Right lobe of liver (tissue), 6 donors: ENCODE measurements at regions not wholly inside any gene's neighbourhood (a gene's known extent, or its start where the extent isn't known, plus 50 kb on each side); places are given as distances from the start of the nearest gene placed in this dataset.
"Not testable (repeated sequence)": the region's sequence is repeated elsewhere in the genome, so short reads cannot be mapped to it uniquely, and the experiment has no call there.

Experiments used
- ATAC-seq, 4 donors: fragments of 200-7000 bp; cut with Tn5 transposase; one replicate each; pipeline ENCODE4 v1.9.1; 2020; ENCODE audit warnings: mild to moderate bottlenecking in 4 of 4, moderate library complexity in 4 of 4
- DNase-seq, 3 donors: peaks; one replicate each; pipeline ENCODE4 v3.0.0-alpha.2; 2020
- H3K27ac ChIP-seq, 3 donors: fragments of 200-600 bp; one replicate each; pipeline ENCODE4 v1.8.0; 2022
- H3K27me3 ChIP-seq, 2 donors: fragments of 200-600 bp; one replicate each; pipeline ENCODE4 v1.8.0; 2022
- H3K36me3 ChIP-seq, 4 donors: fragments of 200-600 bp; sonication (generic) in 1 of 4; one replicate each; pipeline versions ENCODE4 v1.5.1 to v1.8.0; 2017 to 2022; ENCODE audit warnings: control low read depth in 1 of 4
- H3K4me1 ChIP-seq, 4 donors: fragments of 200-600 bp; sonication (generic) in 1 of 4; one replicate each; pipeline versions ENCODE4 v1.5.1 to v1.8.0; 2017 to 2022; ENCODE audit warnings: control low read depth in 1 of 4
- H3K4me3 ChIP-seq, 3 donors: fragments of 200-600 bp; one replicate each; pipeline ENCODE4 v1.8.0; 2022
- H3K9me3 ChIP-seq, 4 donors: fragments of 200-600 bp; sonication (generic) in 1 of 4; one replicate each; pipeline versions ENCODE4 v1.5.1 to v1.8.0; 2017 to 2022; ENCODE audit warnings: control low read depth in 1 of 4
- POLR2A ChIP-seq: fragments of 450-650 bp; IDR thresholded peaks from one replicate; pipeline ENCODE4 v1.6.1; 2017; ENCODE audit warnings: antibody characterized with exemption, mild to moderate bottlenecking
- WGBS: methylation state at CpG from one replicate; pipeline ENCODE4 v1.1.6; 2018; ENCODE audit warnings: low coverage, low lambda C conversion rate; ENCODE audit not compliant: insufficient coverage; ENCODE audit errors: missing lambda C conversion rate; 5-methylcytosine and 5-hydroxymethylcytosine counted together
- intact Hi-C, 2 donors: fragments of 100-400 bp; cut with DNase I; formaldehyde crosslinking; loops; one replicate each; pipeline versions ENCODE4 v1.11.2 to v1.14.1; 2022
- TF ChIP-seq, protein P1 (sequence below), 4 donors: fragments of 200-600 bp in 3 of 4; fragments of 450-650 bp in 1 of 4; IDR thresholded peaks; one replicate each; pipeline versions ENCODE4 v1.5.1 to v1.8.0; 2016 to 2022; ENCODE audit warnings: antibody characterized with exemption in 4 of 4, mild to moderate bottlenecking in 2 of 4
- donor health status: DM: no; HTN: yes; CAD: no.
- donor health status: DM: no; HTN: no; CAD: no.
- donor health status: DM: no; HTN: no; CAD: no.
- donor health status: DM: no; HTN: yes; CAD: no.
- donor health status: DM: no; HTN: yes; CAD: no.

DNA sequence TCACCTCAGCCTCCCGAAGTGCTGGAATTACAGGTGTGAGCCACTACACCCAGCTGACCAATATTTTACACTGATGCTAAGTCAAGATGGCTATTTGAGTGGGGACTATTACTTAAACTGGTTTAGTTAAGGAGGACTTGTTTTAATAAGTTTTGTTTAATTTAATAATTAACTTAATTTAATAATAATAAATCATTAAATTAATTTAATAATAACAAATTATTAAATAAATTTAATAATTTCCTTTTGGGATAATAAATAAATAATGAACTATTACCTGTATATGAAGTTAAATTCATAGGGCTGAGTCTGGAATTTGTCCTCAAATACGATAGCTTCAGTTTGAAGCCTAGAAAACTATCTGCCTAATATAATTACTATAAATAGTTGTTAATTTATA, 665.1 kb upstream of the COX7C start:
- WGBS: 61% methylated on average over 2 of the region's 2 CpGs
- ATAC-seq: no peak
- TF ChIP-seq POLR2A: no peak
- TF ChIP-seq, protein P1, sequence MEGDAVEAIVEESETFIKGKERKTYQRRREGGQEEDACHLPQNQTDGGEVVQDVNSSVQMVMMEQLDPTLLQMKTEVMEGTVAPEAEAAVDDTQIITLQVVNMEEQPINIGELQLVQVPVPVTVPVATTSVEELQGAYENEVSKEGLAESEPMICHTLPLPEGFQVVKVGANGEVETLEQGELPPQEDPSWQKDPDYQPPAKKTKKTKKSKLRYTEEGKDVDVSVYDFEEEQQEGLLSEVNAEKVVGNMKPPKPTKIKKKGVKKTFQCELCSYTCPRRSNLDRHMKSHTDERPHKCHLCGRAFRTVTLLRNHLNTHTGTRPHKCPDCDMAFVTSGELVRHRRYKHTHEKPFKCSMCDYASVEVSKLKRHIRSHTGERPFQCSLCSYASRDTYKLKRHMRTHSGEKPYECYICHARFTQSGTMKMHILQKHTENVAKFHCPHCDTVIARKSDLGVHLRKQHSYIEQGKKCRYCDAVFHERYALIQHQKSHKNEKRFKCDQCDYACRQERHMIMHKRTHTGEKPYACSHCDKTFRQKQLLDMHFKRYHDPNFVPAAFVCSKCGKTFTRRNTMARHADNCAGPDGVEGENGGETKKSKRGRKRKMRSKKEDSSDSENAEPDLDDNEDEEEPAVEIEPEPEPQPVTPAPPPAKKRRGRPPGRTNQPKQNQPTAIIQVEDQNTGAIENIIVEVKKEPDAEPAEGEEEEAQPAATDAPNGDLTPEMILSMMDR (IDR thresholded peaks at IDR 0.05): no peak

DNA sequence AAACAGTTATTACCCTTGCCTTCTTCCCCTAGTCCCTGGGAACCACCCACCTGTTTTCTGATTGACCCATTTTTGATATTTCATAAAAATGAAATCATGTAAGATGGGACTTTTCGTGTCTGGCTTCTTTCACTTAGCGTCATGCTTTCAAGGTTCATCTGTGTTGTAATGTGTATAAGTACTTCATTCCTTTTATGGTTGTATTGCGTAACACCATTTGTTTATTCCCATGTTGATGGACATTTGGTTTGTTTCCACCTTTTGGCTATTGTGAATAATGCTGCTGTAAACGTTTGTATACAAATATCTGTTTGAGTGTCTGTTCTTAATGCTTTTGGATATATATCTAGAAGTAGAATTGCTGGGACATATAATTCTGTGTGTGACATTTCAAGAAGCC, 650.1 kb upstream of the COX7C start:
- H3K4me3 ChIP-seq: no peak overlapping the region
- no peaks in the 10 kb centered on the region for H3K4me1 ChIP-seq
- intact Hi-C loops: no loop called here
- 61% methylated on average over 4 of the region's 4 CpGs for WGBS
- ATAC-seq (no peak), DNase-seq (no peak)
- no peaks in the 10 kb centered on the region for H3K9me3 ChIP-seq
- TF ChIP-seq, protein P1 (IDR thresholded peaks at IDR 0.05): no peak
- no peak for TF ChIP-seq POLR2A
- no peaks in the 10 kb centered on the region for H3K27me3 ChIP-seq
- no peak overlapping the region for H3K27ac ChIP-seq
- no peaks in the 10 kb centered on the region for H3K36me3 ChIP-seq

More for the DNA sequence above, 665.1 kb upstream of the COX7C start:
- Histone ChIP-seq H3K27ac (no peak overlapping the region), H3K27me3 (no peaks in the 10 kb centered on the region), H3K36me3 (no peaks in the 10 kb centered on the region), H3K9me3 (no peaks in the 10 kb centered on the region), H3K4me3 (no peak overlapping the region), H3K4me1 (no peaks in the 10 kb centered on the region)
- DNase-seq: no peak
- intact Hi-C loops: no loop called here

DNA sequence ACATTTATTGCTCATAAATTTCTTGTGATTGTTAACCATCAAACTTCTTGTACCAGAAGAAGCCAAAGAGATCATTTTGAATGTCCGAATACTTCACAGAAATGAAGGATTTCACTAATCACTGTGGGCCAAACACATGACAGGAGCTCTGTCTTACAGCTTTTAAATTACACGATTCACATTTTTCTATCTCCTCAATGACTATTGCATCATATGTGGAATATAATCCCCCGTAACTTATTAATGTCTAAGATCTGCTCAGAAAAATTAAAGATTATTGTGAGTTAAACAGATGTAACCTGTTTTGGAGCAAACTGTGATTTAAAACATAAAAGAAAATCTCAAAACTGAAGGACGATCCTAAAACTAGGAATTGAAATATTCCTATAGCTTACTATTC, 645.2 kb upstream of the COX7C start:
- intact Hi-C loops: no loop called here
- Histone ChIP-seq H3K9me3 (no peaks in the 10 kb centered on the region), H3K27me3 (no peaks in the 10 kb centered on the region), H3K4me1 (no peaks in the 10 kb centered on the region), H3K27ac (no peak overlapping the region), H3K36me3 (no peaks in the 10 kb centered on the region), H3K4me3 (no peak overlapping the region)
- TF ChIP-seq POLR2A: no peak
- TF ChIP-seq, protein P1 (IDR thresholded peaks at IDR 0.05): no peak
- ATAC-seq (no peak), DNase-seq (no peak)
- 68% methylated on average over 4 of the region's 4 CpGs for WGBS

DNA sequence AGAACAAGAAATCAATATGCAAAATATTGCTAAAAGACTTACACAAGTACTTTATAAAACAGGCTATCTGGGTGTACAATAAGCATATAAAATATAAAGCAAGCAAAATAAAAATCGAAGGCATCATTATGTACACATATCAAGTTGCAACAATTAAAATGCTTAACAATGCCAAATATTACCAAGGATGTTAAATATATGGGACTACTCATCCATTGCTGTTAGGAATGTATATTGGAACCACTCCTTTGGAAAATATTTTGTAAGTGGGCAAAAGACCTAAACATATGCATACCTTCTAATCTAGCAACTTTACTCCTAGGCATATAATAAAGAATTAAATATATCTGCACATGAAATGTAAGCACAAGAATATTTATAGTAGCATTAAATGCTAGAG, 632.6 kb upstream of the COX7C start:
- TF ChIP-seq, protein P1 (IDR thresholded peaks at IDR 0.05): no peak
- TF ChIP-seq POLR2A: no peak
- Histone ChIP-seq H3K36me3 (no peaks in the 10 kb centered on the region), H3K9me3 (no peaks in the 10 kb centered on the region), H3K27ac (no peak overlapping the region), H3K4me3 (no peak overlapping the region), H3K4me1 (no peaks in the 10 kb centered on the region), H3K27me3 (no peaks in the 10 kb centered on the region)
- ATAC-seq (no peak), DNase-seq (no peak)
- WGBS: 48% methylated on average over 1 of the region's 1 CpG
- intact Hi-C loops: no loop called here

DNA sequence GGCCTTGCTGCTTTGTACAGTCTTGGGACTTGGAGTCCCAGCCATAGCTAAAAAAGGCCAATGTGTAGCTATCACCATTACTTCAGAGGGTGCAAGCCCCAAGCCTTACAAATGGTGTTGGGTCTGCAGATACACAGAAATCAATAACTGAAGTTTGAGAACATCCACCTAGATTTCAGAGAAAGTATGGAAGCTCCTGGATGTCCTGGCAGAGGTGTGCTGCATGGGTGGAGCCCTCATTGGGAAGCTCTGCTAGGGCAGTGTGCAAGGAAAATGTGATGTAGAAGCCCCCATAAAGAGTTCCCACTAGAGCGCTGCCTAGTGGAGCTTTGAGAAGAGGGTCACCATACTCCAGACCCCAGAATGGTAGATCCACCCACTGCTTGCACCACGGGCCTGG, 626.7 kb upstream of the COX7C start:
- TF ChIP-seq POLR2A: no peak
- TF ChIP-seq, protein P1 (IDR thresholded peaks at IDR 0.05): no peak
- Histone ChIP-seq H3K4me3 (no peak overlapping the region), H3K27ac (no peak overlapping the region), H3K9me3 (no peaks in the 10 kb centered on the region), H3K36me3 (no peaks in the 10 kb centered on the region), H3K27me3 (no peaks in the 10 kb centered on the region), H3K4me1 (no peaks in the 10 kb centered on the region)
- DNase-seq: no peak
- intact Hi-C loops: no loop called here
- no peak for ATAC-seq
- no CpG with 5 or more reads among the region's 2 CpGs for WGBS

DNA sequence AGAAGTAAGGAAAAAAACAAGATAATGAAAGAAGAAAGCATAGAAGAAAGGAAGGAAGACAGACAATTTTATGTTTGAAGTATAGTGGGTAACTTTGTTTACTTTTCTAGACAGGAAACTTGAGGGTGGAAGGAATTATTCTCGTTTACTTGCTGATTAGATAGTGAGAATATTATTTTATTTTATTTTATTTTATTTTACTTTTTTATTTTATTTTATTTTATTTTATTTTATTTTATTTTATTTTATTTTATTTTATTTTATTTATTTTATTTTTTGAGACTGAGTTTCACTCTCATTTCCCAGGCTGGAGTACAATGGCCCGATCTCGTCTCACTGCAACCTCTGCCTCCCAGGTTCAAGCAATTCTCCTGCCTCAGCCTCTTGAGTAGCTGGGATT, 623.1 kb upstream of the COX7C start:
- H3K27me3 ChIP-seq, H3K36me3 ChIP-seq, ATAC-seq, H3K27ac ChIP-seq, H3K4me3 ChIP-seq, intact Hi-C loops, DNase-seq, H3K4me1 ChIP-seq, H3K9me3 ChIP-seq: not testable (repeated sequence)
- WGBS: 68% methylated on average over 3 of the region's 3 CpGs
